ENCODE measurements at regions not wholly inside any gene's neighbourhood (a gene's known extent, or its start where the extent isn't known, plus 50 kb on each side); places are given as distances from the start of the nearest gene placed in this dataset.

GRCh38 chr11:26070714-26071380 lies 261.1 kb upstream of the ANO3 start:
- ATAC-seq (ENCODE audit: insufficient number of reproducible peaks, low FRiP score, low read depth) (no peak), DNase-seq (ENCODE audit: low spot score) (no peak)
- Histone ChIP-seq H3K27me3 (replicated peaks; ENCODE audit: insufficient read depth) (no peaks in the 10 kb centered on the region), H3K9me3 (no peaks in the 10 kb centered on the region), H3K27ac (no peak overlapping the region), H3K36me3 (no peaks in the 10 kb centered on the region), H3K4me3 (no peak overlapping the region), H3K4me1 (ENCODE audit: control insufficient read depth in 1 of 2, low read depth in 2 of 2) (no peaks in the 10 kb centered on the region)
- no peak for TF ChIP-seq CTCF (IDR thresholded peaks at IDR 0.05)

- no peak overlapping the region for H3K27ac ChIP-seq
- no peaks in the 10 kb centered on the region for H3K36me3 ChIP-seq
- H3K4me3 ChIP-seq: no peak overlapping the region
- H3K9me3 ChIP-seq: no peaks in the 10 kb centered on the region
- no peaks in the 10 kb centered on the region for H3K4me1 ChIP-seq (ENCODE audit: control insufficient read depth in 1 of 2, low read depth in 2 of 2)
- no peak for TF ChIP-seq CTCF (IDR thresholded peaks at IDR 0.05)
- DNase-seq (ENCODE audit: low spot score): no peak
- ATAC-seq (ENCODE audit: insufficient number of reproducible peaks, low FRiP score, low read depth): no peak
- no peaks in the 10 kb centered on the region for H3K27me3 ChIP-seq (replicated peaks; ENCODE audit: insufficient read depth)
Measured at GRCh38 chr11:26072614-26073153, 259.2 kb upstream of the ANO3 start.

GRCh38 chr11:26073646-26074045 lies 258.3 kb upstream of the ANO3 start:
- no peak for DNase-seq (ENCODE audit: low spot score)
- Histone ChIP-seq H3K27ac (no peak overlapping the region), H3K36me3 (no peaks in the 10 kb centered on the region), H3K9me3 (no peaks in the 10 kb centered on the region), H3K4me1 (ENCODE audit: control insufficient read depth in 1 of 2, low read depth in 2 of 2) (no peaks in the 10 kb centered on the region), H3K4me3 (no peak overlapping the region), H3K27me3 (replicated peaks; ENCODE audit: insufficient read depth) (no peaks in the 10 kb centered on the region)
- no peak for TF ChIP-seq CTCF (IDR thresholded peaks at IDR 0.05)
- ATAC-seq (ENCODE audit: insufficient number of reproducible peaks, low FRiP score, low read depth): no peak

- Histone ChIP-seq H3K9me3 (no peaks in the 10 kb centered on the region), H3K36me3 (no peaks in the 10 kb centered on the region), H3K27ac (no peak overlapping the region), H3K4me3 (no peak overlapping the region), H3K4me1 (ENCODE audit: control insufficient read depth in 1 of 2, low read depth in 2 of 2) (no peaks in the 10 kb centered on the region), H3K27me3 (replicated peaks; ENCODE audit: insufficient read depth) (no peaks in the 10 kb centered on the region)
- DNase-seq (ENCODE audit: low spot score) (no peak), ATAC-seq (ENCODE audit: insufficient number of reproducible peaks, low FRiP score, low read depth) (no peak)
- TF ChIP-seq CTCF (IDR thresholded peaks at IDR 0.05): no peak
Measured at GRCh38 chr11:26076233-26076990, 255.5 kb upstream of the ANO3 start.

- DNase-seq (ENCODE audit: low spot score) (no peak), ATAC-seq (ENCODE audit: insufficient number of reproducible peaks, low FRiP score, low read depth) (no peak)
- H3K27ac ChIP-seq: no peak overlapping the region
- TF ChIP-seq CTCF (IDR thresholded peaks at IDR 0.05): no peak
- H3K4me1 ChIP-seq (ENCODE audit: control insufficient read depth in 1 of 2, low read depth in 2 of 2): no peaks in the 10 kb centered on the region
- no peaks in the 10 kb centered on the region for H3K36me3 ChIP-seq
- H3K9me3 ChIP-seq: no peaks in the 10 kb centered on the region
- H3K27me3 ChIP-seq (replicated peaks; ENCODE audit: insufficient read depth): no peaks in the 10 kb centered on the region
- H3K4me3 ChIP-seq: no peak overlapping the region
Measured at GRCh38 chr11:26078231-26078821, 253.6 kb upstream of the ANO3 start.

Measured in thoracic aorta (tissue), 2 donors.